ENCODE measurements at regions not wholly inside any gene's neighbourhood (a gene's known extent, or its start where the extent isn't known, plus 50 kb on each side); places are given as distances from the start of the nearest gene placed in this dataset.
"Not testable (repeated sequence)": the region's sequence is repeated elsewhere in the genome, so short reads cannot be mapped to it uniquely, and the experiment has no call there.

DNA sequence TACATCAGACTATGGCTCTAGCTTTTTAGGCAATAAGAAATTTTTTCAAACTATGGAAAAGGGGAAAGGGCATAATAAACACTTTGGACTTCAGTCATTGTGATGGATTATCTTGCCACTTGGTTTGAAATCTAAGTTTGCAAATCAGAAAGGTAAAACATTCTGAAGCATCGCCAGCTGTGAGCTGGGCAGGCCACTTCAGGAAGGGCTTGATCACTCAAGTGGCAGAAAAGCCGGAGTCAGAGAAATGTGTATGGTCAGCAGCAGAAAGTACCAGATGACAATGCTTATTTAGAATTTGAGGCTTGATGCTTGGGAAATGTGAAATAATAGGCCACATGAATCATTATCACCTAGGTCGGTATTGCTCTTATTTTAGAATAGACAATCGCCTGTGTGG, 79.7 kb downstream of the ZNF648 start:
- H3K9me3 Mint-ChIP-seq = peaks cover 15% of the 10 kb centered on the region
- no peaks in the 10 kb centered on the region for H3K36me3 Mint-ChIP-seq (ENCODE audit: low read depth)
- H3K27ac Mint-ChIP-seq = no peak overlapping the region
- H3K27me3 Mint-ChIP-seq = peaks cover 5% of the 10 kb centered on the region
- intact Hi-C loops (cut with micrococcal nuclease) = no loop called here
- no peaks in the 10 kb centered on the region for H3K4me1 Mint-ChIP-seq (ENCODE audit: low read depth)
- no peak overlapping the region for H3K4me3 Mint-ChIP-seq

GRCh38 chr1:181972256-181972655, 89.3 kb downstream of the ZNF648 start:
- H3K27me3 Mint-ChIP-seq = no peaks in the 10 kb centered on the region
- peaks cover 19% of the 10 kb centered on the region for H3K9me3 Mint-ChIP-seq
- no peaks in the 10 kb centered on the region for H3K36me3 Mint-ChIP-seq (ENCODE audit: low read depth)
- intact Hi-C loops (cut with micrococcal nuclease) = no loop called here
- H3K27ac Mint-ChIP-seq = no peak overlapping the region
- no peak overlapping the region for H3K4me3 Mint-ChIP-seq
- no peaks in the 10 kb centered on the region for H3K4me1 Mint-ChIP-seq (ENCODE audit: low read depth)

DNA sequence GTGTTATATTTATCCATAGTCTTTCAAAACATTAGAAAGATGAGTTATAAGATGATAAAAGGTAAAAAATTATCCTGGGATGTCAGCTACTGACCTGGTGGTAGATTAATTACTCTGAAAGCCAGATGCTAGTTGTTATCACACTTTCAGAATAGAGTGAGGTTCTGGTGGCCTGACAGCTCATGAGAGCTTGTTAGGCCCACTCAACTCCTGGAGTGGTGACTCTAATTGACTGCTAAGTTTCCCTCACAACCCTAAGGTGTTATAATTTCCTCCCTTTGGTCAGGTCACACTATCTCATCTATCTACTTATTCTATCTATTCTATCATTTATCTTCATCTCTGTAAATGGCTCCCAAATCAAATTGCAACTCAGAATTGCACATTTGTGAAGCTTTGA, 90.1 kb downstream of the ZNF648 start:
- Mint-ChIP-seq H3K9me3 (peaks cover 19% of the 10 kb centered on the region), H3K4me3 (no peak overlapping the region), H3K27me3 (no peaks in the 10 kb centered on the region), H3K27ac (no peak overlapping the region), H3K36me3 (ENCODE audit: low read depth) (no peaks in the 10 kb centered on the region), H3K4me1 (ENCODE audit: low read depth) (no peaks in the 10 kb centered on the region)
- intact Hi-C loops (cut with micrococcal nuclease) = no loop called here

- H3K36me3 Mint-ChIP-seq (ENCODE audit: low read depth) = no peaks in the 10 kb centered on the region
- intact Hi-C loops (cut with micrococcal nuclease) = no loop called here
- no peaks in the 10 kb centered on the region for H3K27me3 Mint-ChIP-seq
- H3K27ac Mint-ChIP-seq = no peak overlapping the region
- no peak overlapping the region for H3K4me3 Mint-ChIP-seq
- no peaks in the 10 kb centered on the region for H3K4me1 Mint-ChIP-seq (ENCODE audit: low read depth)
- H3K9me3 Mint-ChIP-seq = peaks cover 10% of the 10 kb centered on the region
Observed at GRCh38 chr1:181969902-181970301, 91.6 kb downstream of the ZNF648 start.

- H3K27me3 Mint-ChIP-seq; H3K4me3 Mint-ChIP-seq; H3K36me3 Mint-ChIP-seq (ENCODE audit: low read depth); intact Hi-C loops (cut with micrococcal nuclease); H3K27ac Mint-ChIP-seq; H3K4me1 Mint-ChIP-seq (ENCODE audit: low read depth): not testable (repeated sequence)
- H3K9me3 Mint-ChIP-seq = peaks cover 30% of the 10 kb centered on the region
Observed at GRCh38 chr1:181954696-181955095, 106.8 kb downstream of the ZNF648 start.

GRCh38 chr1:181954178-181954577, 107.3 kb downstream of the ZNF648 start:
- H3K36me3 Mint-ChIP-seq (ENCODE audit: low read depth); H3K4me3 Mint-ChIP-seq; H3K27ac Mint-ChIP-seq; H3K4me1 Mint-ChIP-seq (ENCODE audit: low read depth); H3K27me3 Mint-ChIP-seq; intact Hi-C loops (cut with micrococcal nuclease): not testable (repeated sequence)
- peaks cover 26% of the 10 kb centered on the region for H3K9me3 Mint-ChIP-seq

DNA sequence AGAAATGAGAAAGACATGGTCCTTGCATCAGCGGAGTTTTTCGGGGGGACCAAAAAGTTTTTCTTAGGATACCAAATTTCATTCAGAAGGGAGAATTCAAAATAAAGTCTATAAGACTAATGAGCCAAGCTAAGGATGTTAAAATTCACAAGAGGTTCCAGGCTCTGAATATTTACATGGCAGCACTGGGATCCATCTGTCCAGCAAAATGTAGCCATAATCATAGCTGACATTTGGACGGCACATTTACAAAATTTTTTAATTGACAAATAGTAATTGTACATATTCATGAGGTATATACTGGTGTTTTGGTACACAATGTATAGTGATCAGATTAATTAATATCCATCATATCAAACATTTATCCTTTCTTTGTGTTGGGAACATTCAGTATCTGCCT, 107.9 kb downstream of the ZNF648 start:
- intact Hi-C loops (cut with micrococcal nuclease) = no loop called here
- no peak overlapping the region for H3K4me3 Mint-ChIP-seq
- H3K36me3 Mint-ChIP-seq (ENCODE audit: low read depth) = no peaks in the 10 kb centered on the region
- peaks cover 26% of the 10 kb centered on the region for H3K9me3 Mint-ChIP-seq
- no peaks in the 10 kb centered on the region for H3K27me3 Mint-ChIP-seq
- no peak overlapping the region for H3K27ac Mint-ChIP-seq
- H3K4me1 Mint-ChIP-seq (ENCODE audit: low read depth) = no peaks in the 10 kb centered on the region

DNA sequence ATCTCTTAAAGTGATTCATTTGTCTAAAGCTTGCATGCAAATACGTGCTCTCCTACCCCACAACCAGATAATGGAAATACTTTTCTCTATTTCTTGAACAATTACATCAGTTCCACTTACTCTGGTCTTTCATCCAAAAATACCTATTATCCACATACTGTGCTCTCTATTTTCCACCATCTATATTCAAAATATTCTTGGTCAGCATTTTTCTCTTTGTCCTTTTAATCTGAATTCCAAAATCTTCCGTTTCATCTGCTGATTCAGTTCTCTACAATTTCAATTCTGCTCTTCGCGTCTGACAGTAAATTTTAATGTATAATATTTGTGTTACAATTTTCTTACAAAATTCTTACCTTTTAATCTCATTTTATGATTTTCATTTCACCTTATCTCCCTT, 110.3 kb downstream of the ZNF648 start:
- H3K9me3 Mint-ChIP-seq = peaks cover 40% of the 10 kb centered on the region
- intact Hi-C loops (cut with micrococcal nuclease) = no loop called here

GRCh38 chr1:181949500-181949899, 112.0 kb downstream of the ZNF648 start:
- Mint-ChIP-seq H3K27me3 (no peaks in the 10 kb centered on the region), H3K9me3 (peaks cover 49% of the 10 kb centered on the region), H3K4me1 (ENCODE audit: low read depth) (no peaks in the 10 kb centered on the region), H3K36me3 (ENCODE audit: low read depth) (no peaks in the 10 kb centered on the region), H3K4me3 (no peak overlapping the region), H3K27ac (no peak overlapping the region)
- intact Hi-C loops (cut with micrococcal nuclease) = no loop called here

More for the DNA sequence above, 110.3 kb downstream of the ZNF648 start:
- Mint-ChIP-seq H3K4me1 (ENCODE audit: low read depth) (no peaks in the 10 kb centered on the region), H3K27me3 (no peaks in the 10 kb centered on the region), H3K4me3 (no peak overlapping the region), H3K27ac (no peak overlapping the region), H3K36me3 (ENCODE audit: low read depth) (no peaks in the 10 kb centered on the region)

- Mint-ChIP-seq H3K4me1 (ENCODE audit: low read depth) (no peaks in the 10 kb centered on the region), H3K9me3 (peaks cover 60% of the 10 kb centered on the region), H3K27ac (no peak overlapping the region), H3K4me3 (no peak overlapping the region), H3K36me3 (ENCODE audit: low read depth) (no peaks in the 10 kb centered on the region), H3K27me3 (no peaks in the 10 kb centered on the region)
- intact Hi-C loops (cut with micrococcal nuclease) = no loop called here
Observed at GRCh38 chr1:181948372-181948771, 113.1 kb downstream of the ZNF648 start.

DNA sequence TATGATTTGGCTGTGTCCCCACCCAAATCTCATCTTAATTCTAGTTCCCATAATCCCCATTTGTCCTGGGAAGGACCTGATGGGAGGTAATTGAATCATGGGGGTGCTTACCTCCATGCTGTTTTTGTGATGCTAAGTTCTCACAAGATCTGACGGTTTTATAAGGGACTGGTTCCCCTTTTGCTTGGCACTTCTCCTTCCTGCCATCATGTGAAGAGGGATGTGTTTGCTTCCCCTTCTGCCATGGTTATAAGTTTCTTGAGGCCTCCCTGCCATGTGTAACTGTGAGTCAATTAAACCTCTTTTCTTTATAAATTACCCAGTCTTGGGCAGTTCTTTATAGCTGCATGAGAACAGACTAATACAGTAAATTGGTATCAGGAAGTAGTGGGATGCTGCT, 114.1 kb downstream of the ZNF648 start:
- peaks cover 65% of the 10 kb centered on the region for H3K9me3 Mint-ChIP-seq
- no peaks in the 10 kb centered on the region for H3K27me3 Mint-ChIP-seq
- no peak overlapping the region for H3K27ac Mint-ChIP-seq
- H3K4me1 Mint-ChIP-seq (ENCODE audit: low read depth) = no peaks in the 10 kb centered on the region
- no peak overlapping the region for H3K4me3 Mint-ChIP-seq
- intact Hi-C loops (cut with micrococcal nuclease) = no loop called here
- no peaks in the 10 kb centered on the region for H3K36me3 Mint-ChIP-seq (ENCODE audit: low read depth)

GRCh38 chr1:181936768-181937581, 124.5 kb downstream of the ZNF648 start:
- H3K4me1 Mint-ChIP-seq (ENCODE audit: low read depth) = no peaks in the 10 kb centered on the region
- no peaks in the 10 kb centered on the region for H3K9me3 Mint-ChIP-seq
- intact Hi-C loops (cut with micrococcal nuclease) = loop anchor here (5.0 kb wide), 1 partner anchor 460 kb away; no protein-coding TSS in a partner anchor
- no peak overlapping the region for H3K4me3 Mint-ChIP-seq
- no peak overlapping the region for H3K27ac Mint-ChIP-seq
- no peaks in the 10 kb centered on the region for H3K36me3 Mint-ChIP-seq (ENCODE audit: low read depth)
- no peaks in the 10 kb centered on the region for H3K27me3 Mint-ChIP-seq

- Mint-ChIP-seq H3K9me3 (no peaks in the 10 kb centered on the region), H3K36me3 (ENCODE audit: low read depth) (no peaks in the 10 kb centered on the region)
- intact Hi-C loops (cut with micrococcal nuclease) = loop anchor here (5.0 kb wide), 1 partner anchor 459 kb away; no protein-coding TSS in a partner anchor
Observed at GRCh38 chr1:181936269-181936668, 125.2 kb downstream of the ZNF648 start.

GRCh38 chr1:181931873-181932272, 129.6 kb downstream of the ZNF648 start:
- Mint-ChIP-seq H3K4me3 (no peak overlapping the region), H3K9me3 (no peaks in the 10 kb centered on the region), H3K4me1 (ENCODE audit: low read depth) (no peaks in the 10 kb centered on the region), H3K27ac (no peak overlapping the region), H3K27me3 (peaks cover 2% of the 10 kb centered on the region), H3K36me3 (ENCODE audit: low read depth) (no peaks in the 10 kb centered on the region)
- intact Hi-C loops (cut with micrococcal nuclease) = no loop called here

More at GRCh38 chr1:181936269-181936668, 125.2 kb downstream of the ZNF648 start:
- Mint-ChIP-seq H3K27ac (no peak overlapping the region), H3K27me3 (no peaks in the 10 kb centered on the region), H3K4me1 (ENCODE audit: low read depth) (no peaks in the 10 kb centered on the region), H3K4me3 (no peak overlapping the region)

- intact Hi-C loops (cut with micrococcal nuclease) = no loop called here
- H3K27ac Mint-ChIP-seq = no peak overlapping the region
- H3K9me3 Mint-ChIP-seq = no peaks in the 10 kb centered on the region
- H3K4me3 Mint-ChIP-seq = no peak overlapping the region
- H3K36me3 Mint-ChIP-seq (ENCODE audit: low read depth) = no peaks in the 10 kb centered on the region
- H3K27me3 Mint-ChIP-seq = peaks cover 2% of the 10 kb centered on the region
- no peaks in the 10 kb centered on the region for H3K4me1 Mint-ChIP-seq (ENCODE audit: low read depth)
Observed at GRCh38 chr1:181930187-181930586, 131.3 kb downstream of the ZNF648 start.

Data from dendritic cell treated with granulocyte-macrophage colony-stimulating factor and Interleukin-4, amounts not matched to agents 40 ng/mL and 50 ng/mL, for 4 days (primary cell).